ENCODE measurements at regions not wholly inside any gene's neighbourhood (a gene's known extent, or its start where the extent isn't known, plus 50 kb on each side); places are given as distances from the start of the nearest gene placed in this dataset.

GRCh38 chr4:187317799-187318198 lies 594.1 kb upstream of the FAT1 start:
- Histone ChIP-seq H3K4me1 (ENCODE audit: insufficient read depth, low read length) (no peaks in the 10 kb centered on the region), H3K27ac (ENCODE audit: low read depth, low read length) (no peak overlapping the region), H3K36me3 (ENCODE audit: insufficient read depth, low read length) (no peaks in the 10 kb centered on the region), H3K27me3 (ENCODE audit: insufficient read depth, low read length) (no peaks in the 10 kb centered on the region), H3K4me3 (ENCODE audit: low read length in 2 of 2) (no peak overlapping the region), H3K9me3 (ENCODE audit: control insufficient read depth in 1 of 2, low read length in 2 of 2) (no peaks in the 10 kb centered on the region)
- Mint-ChIP-seq H3K27me3 (peaks cover 0 to 1% of the 10 kb centered on the region in 2 donors), H3K9me3 (peaks cover 2 to 25% (median 9%) of the 10 kb centered on the region in 8 donors), H3K27ac (no peak overlapping the region), H3K4me3 (no peak overlapping the region), H3K36me3 (no peaks in the 10 kb centered on the region), H3K4me1 (no peaks in the 10 kb centered on the region)
- no peak for DNase-seq
- ChIA-PET POLR2A (ENCODE audit: partially characterized antibody) (no interaction called here), CTCF (ENCODE audit: partially characterized antibody) (no interaction called here)
- intact Hi-C loops (cut with micrococcal nuclease), result no loop called here

GRCh38 chr4:187321711-187322110 lies 598.1 kb upstream of the FAT1 start:
- Mint-ChIP-seq H3K9me3 (peaks cover 3 to 17% (median 9%) of the 10 kb centered on the region in 8 donors), H3K4me1 (no peaks in the 10 kb centered on the region), H3K36me3 (no peaks in the 10 kb centered on the region), H3K27ac (no peak overlapping the region), H3K4me3 (no peak overlapping the region), H3K27me3 (no peaks in the 10 kb centered on the region)
- H3K9me3 ChIP-seq (ENCODE audit: control insufficient read depth in 1 of 2, low read length in 2 of 2), result no peaks in the 10 kb centered on the region
- no peak overlapping the region for H3K4me3 ChIP-seq (ENCODE audit: low read length in 2 of 2)
- intact Hi-C loops (cut with micrococcal nuclease), result no loop called here
- DNase-seq, result no peak
- POLR2A ChIA-PET (ENCODE audit: partially characterized antibody), result no interaction called here
- no peaks in the 10 kb centered on the region for H3K36me3 ChIP-seq (ENCODE audit: insufficient read depth, low read length)
- CTCF ChIA-PET (ENCODE audit: partially characterized antibody), result no interaction called here
- H3K27me3 ChIP-seq (ENCODE audit: insufficient read depth, low read length), result no peaks in the 10 kb centered on the region
- H3K27ac ChIP-seq (ENCODE audit: low read depth, low read length), result no peak overlapping the region
- no peaks in the 10 kb centered on the region for H3K4me1 ChIP-seq (ENCODE audit: insufficient read depth, low read length)

GRCh38 chr4:187332141-187332540 lies 608.5 kb upstream of the FAT1 start:
- POLR2A ChIA-PET (ENCODE audit: partially characterized antibody), result no interaction called here
- H3K4me1 Mint-ChIP-seq, result no peaks in the 10 kb centered on the region
- intact Hi-C loops (cut with micrococcal nuclease), result no loop called here

GRCh38 chr4:187333151-187333550 lies 609.5 kb upstream of the FAT1 start:
- Histone ChIP-seq H3K4me3 (ENCODE audit: low read length in 2 of 2) (no peak overlapping the region), H3K27me3 (ENCODE audit: insufficient read depth, low read length) (no peaks in the 10 kb centered on the region), H3K36me3 (ENCODE audit: insufficient read depth, low read length) (no peaks in the 10 kb centered on the region), H3K9me3 (ENCODE audit: control insufficient read depth in 1 of 2, low read length in 2 of 2) (no peaks in the 10 kb centered on the region), H3K4me1 (ENCODE audit: insufficient read depth, low read length) (no peaks in the 10 kb centered on the region), H3K27ac (ENCODE audit: low read depth, low read length) (no peak overlapping the region)
- no peaks in the 10 kb centered on the region for H3K4me1 Mint-ChIP-seq
- CTCF ChIA-PET (ENCODE audit: partially characterized antibody), result no interaction called here
- H3K27ac Mint-ChIP-seq, result no peak overlapping the region
- H3K9me3 Mint-ChIP-seq, result peaks cover 5 to 30% (median 12%) of the 10 kb centered on the region in 8 donors
- H3K27me3 Mint-ChIP-seq, result no peaks in the 10 kb centered on the region
- no peaks in the 10 kb centered on the region for H3K36me3 Mint-ChIP-seq
- no peak overlapping the region for H3K4me3 Mint-ChIP-seq
- POLR2A ChIA-PET (ENCODE audit: partially characterized antibody), result no interaction called here
- intact Hi-C loops (cut with micrococcal nuclease), result no loop called here
- no peak for DNase-seq

More at GRCh38 chr4:187332141-187332540, 608.5 kb upstream of the FAT1 start:
- H3K4me3 ChIP-seq (ENCODE audit: low read length in 2 of 2), result no peak overlapping the region
- CTCF ChIA-PET (ENCODE audit: partially characterized antibody), result no interaction called here
- Mint-ChIP-seq H3K4me3 (no peak overlapping the region), H3K9me3 (peaks cover 3 to 32% (median 14%) of the 10 kb centered on the region in 8 donors), H3K27me3 (no peaks in the 10 kb centered on the region), H3K36me3 (no peaks in the 10 kb centered on the region), H3K27ac (no peak overlapping the region)
- no peak for DNase-seq
- H3K9me3 ChIP-seq (ENCODE audit: control insufficient read depth in 1 of 2, low read length in 2 of 2), result no peaks in the 10 kb centered on the region
- no peaks in the 10 kb centered on the region for H3K27me3 ChIP-seq (ENCODE audit: insufficient read depth, low read length)
- no peaks in the 10 kb centered on the region for H3K4me1 ChIP-seq (ENCODE audit: insufficient read depth, low read length)
- no peaks in the 10 kb centered on the region for H3K36me3 ChIP-seq (ENCODE audit: insufficient read depth, low read length)
- H3K27ac ChIP-seq (ENCODE audit: low read depth, low read length), result no peak overlapping the region

GRCh38 chr4:187335339-187335738 lies 611.7 kb upstream of the FAT1 start:
- Histone ChIP-seq H3K27ac (ENCODE audit: low read depth, low read length) (no peak overlapping the region), H3K4me3 (ENCODE audit: low read length in 2 of 2) (no peak overlapping the region), H3K4me1 (ENCODE audit: insufficient read depth, low read length) (no peaks in the 10 kb centered on the region), H3K36me3 (ENCODE audit: insufficient read depth, low read length) (no peaks in the 10 kb centered on the region), H3K27me3 (ENCODE audit: insufficient read depth, low read length) (no peaks in the 10 kb centered on the region), H3K9me3 (ENCODE audit: control insufficient read depth in 1 of 2, low read length in 2 of 2) (no peaks in the 10 kb centered on the region)
- Mint-ChIP-seq H3K27me3 (no peaks in the 10 kb centered on the region), H3K4me1 (no peaks in the 10 kb centered on the region), H3K27ac (no peak overlapping the region), H3K9me3 (peaks cover 5 to 33% (median 17%) of the 10 kb centered on the region in 8 donors), H3K36me3 (no peaks in the 10 kb centered on the region), H3K4me3 (no peak overlapping the region)
- intact Hi-C loops (cut with micrococcal nuclease), result no loop called here
- CTCF ChIA-PET (ENCODE audit: partially characterized antibody), result no interaction called here
- DNase-seq, result no peak
- POLR2A ChIA-PET (ENCODE audit: partially characterized antibody), result no interaction called here

- H3K4me1 Mint-ChIP-seq, result no peaks in the 10 kb centered on the region
Measured at GRCh38 chr4:187354740-187355139, 631.1 kb upstream of the FAT1 start.

GRCh38 chr4:187357045-187357643 lies 633.5 kb upstream of the FAT1 start:
- ChIA-PET POLR2A (ENCODE audit: partially characterized antibody) (no interaction called here), CTCF (ENCODE audit: partially characterized antibody) (no interaction called here)
- H3K4me1 Mint-ChIP-seq, result no peaks in the 10 kb centered on the region
- H3K36me3 ChIP-seq (ENCODE audit: insufficient read depth, low read length), result no peaks in the 10 kb centered on the region
- H3K4me3 Mint-ChIP-seq, result no peak overlapping the region
- no peak for DNase-seq
- H3K4me1 ChIP-seq (ENCODE audit: insufficient read depth, low read length), result no peaks in the 10 kb centered on the region
- H3K4me3 ChIP-seq (ENCODE audit: low read length in 2 of 2), result no peak overlapping the region
- no peaks in the 10 kb centered on the region for H3K36me3 Mint-ChIP-seq
- peaks cover 3 to 20% (median 8%) of the 10 kb centered on the region in 8 donors for H3K9me3 Mint-ChIP-seq
- H3K27ac ChIP-seq (ENCODE audit: low read depth, low read length), result no peak overlapping the region
- H3K27me3 ChIP-seq (ENCODE audit: insufficient read depth, low read length), result no peaks in the 10 kb centered on the region
- H3K27me3 Mint-ChIP-seq, result no peaks in the 10 kb centered on the region
- intact Hi-C loops (cut with micrococcal nuclease), result no loop called here
- H3K9me3 ChIP-seq (ENCODE audit: control insufficient read depth in 1 of 2, low read length in 2 of 2), result no peaks in the 10 kb centered on the region
- no peak overlapping the region for H3K27ac Mint-ChIP-seq

More at GRCh38 chr4:187354740-187355139, 631.1 kb upstream of the FAT1 start:
- H3K36me3 Mint-ChIP-seq, result no peaks in the 10 kb centered on the region
- intact Hi-C loops (cut with micrococcal nuclease), result no loop called here
- H3K4me1 ChIP-seq (ENCODE audit: insufficient read depth, low read length), result no peaks in the 10 kb centered on the region
- H3K4me3 Mint-ChIP-seq, result no peak overlapping the region
- H3K36me3 ChIP-seq (ENCODE audit: insufficient read depth, low read length), result no peaks in the 10 kb centered on the region
- H3K27ac ChIP-seq (ENCODE audit: low read depth, low read length), result no peak overlapping the region
- no peaks in the 10 kb centered on the region for H3K27me3 Mint-ChIP-seq
- no peak overlapping the region for H3K4me3 ChIP-seq (ENCODE audit: low read length in 2 of 2)
- H3K27ac Mint-ChIP-seq, result no peak overlapping the region
- no peak for DNase-seq
- ChIA-PET POLR2A (ENCODE audit: partially characterized antibody) (no interaction called here), CTCF (ENCODE audit: partially characterized antibody) (no interaction called here)
- H3K9me3 Mint-ChIP-seq, result peaks cover 1 to 15% (median 8%) of the 10 kb centered on the region in 8 donors
- no peaks in the 10 kb centered on the region for H3K27me3 ChIP-seq (ENCODE audit: insufficient read depth, low read length)
- H3K9me3 ChIP-seq (ENCODE audit: control insufficient read depth in 1 of 2, low read length in 2 of 2), result no peaks in the 10 kb centered on the region

- no peaks in the 10 kb centered on the region for H3K27me3 Mint-ChIP-seq
- Histone ChIP-seq H3K4me1 (ENCODE audit: insufficient read depth, low read length) (no peaks in the 10 kb centered on the region), H3K27ac (ENCODE audit: low read depth, low read length) (no peak overlapping the region), H3K36me3 (ENCODE audit: insufficient read depth, low read length) (no peaks in the 10 kb centered on the region), H3K27me3 (ENCODE audit: insufficient read depth, low read length) (no peaks in the 10 kb centered on the region), H3K9me3 (ENCODE audit: control insufficient read depth in 1 of 2, low read length in 2 of 2) (no peaks in the 10 kb centered on the region), H3K4me3 (ENCODE audit: low read length in 2 of 2) (no peak overlapping the region)
- ChIA-PET CTCF (ENCODE audit: partially characterized antibody) (no interaction called here), POLR2A (ENCODE audit: partially characterized antibody) (no interaction called here)
- DNase-seq, result no peak
- no peak overlapping the region for H3K4me3 Mint-ChIP-seq
- no peaks in the 10 kb centered on the region for H3K4me1 Mint-ChIP-seq
- H3K36me3 Mint-ChIP-seq, result no peaks in the 10 kb centered on the region
- H3K9me3 Mint-ChIP-seq, result peaks cover 3 to 20% (median 8%) of the 10 kb centered on the region in 8 donors
- intact Hi-C loops (cut with micrococcal nuclease), result no loop called here
- no peak overlapping the region for H3K27ac Mint-ChIP-seq
Measured at GRCh38 chr4:187357821-187358220, 634.2 kb upstream of the FAT1 start.

All from CD4-positive, alpha-beta memory T cell (primary cell).